GM06990 (cell line): ENCODE measurements at regions not wholly inside any gene's neighbourhood (a gene's known extent, or its start where the extent isn't known, plus 50 kb on each side); places are given as distances from the start of the nearest gene placed in this dataset.

Source experiments
- DNase-seq: peaks from one replicate; pipeline ENCODE4 v3.0.0-alpha.2; 2011; ENCODE audit not compliant: insufficient read length; ENCODE audit errors: extremely low read depth
- H3K27me3 ChIP-seq: replicated peaks from 2 replicates; pipeline ENCODE4 v1.6.0; 2011; ENCODE audit warnings: low read length; ENCODE audit not compliant: control insufficient read depth, insufficient read depth
- H3K36me3 ChIP-seq: 2 replicates; pipeline ENCODE4 v1.5.1; 2011; ENCODE audit warnings: low read length; ENCODE audit not compliant: control insufficient read depth, insufficient read depth
- H3K4me3 ChIP-seq: replicated peaks from 2 replicates; pipeline ENCODE4 v1.5.1; 2011; ENCODE audit warnings: low read depth, mild to moderate bottlenecking, control low read depth, low read length
- CTCF ChIP-seq: IDR thresholded peaks from 2 replicates; pipeline ENCODE4 v1.5.1; 2011; ENCODE audit warnings: low read length, control low read depth, mild to moderate bottlenecking, inconsistent platforms; ENCODE audit not compliant: insufficient read depth, poor library complexity, severe bottlenecking

GRCh38 chr4:151534195-151534594 is 125.2 kb downstream of the FHIP1A start:
- H3K4me3 ChIP-seq, result no peak overlapping the region
- TF ChIP-seq CTCF, result no peak
- no peaks in the 10 kb centered on the region for H3K36me3 ChIP-seq
- no peak for DNase-seq
- H3K27me3 ChIP-seq, result no peaks in the 10 kb centered on the region

- TF ChIP-seq CTCF, result no peak
- no peaks in the 10 kb centered on the region for H3K27me3 ChIP-seq
Measured at GRCh38 chr4:151535366-151535765, 126.4 kb downstream of the FHIP1A start.

GRCh38 chr4:151537687-151538086 is 128.7 kb downstream of the FHIP1A start:
- no peak for DNase-seq
- TF ChIP-seq CTCF, result no peak
- H3K4me3 ChIP-seq, result no peak overlapping the region
- no peaks in the 10 kb centered on the region for H3K27me3 ChIP-seq
- H3K36me3 ChIP-seq, result no peaks in the 10 kb centered on the region

More at GRCh38 chr4:151535366-151535765, 126.4 kb downstream of the FHIP1A start:
- Histone ChIP-seq H3K4me3 (no peak overlapping the region), H3K36me3 (no peaks in the 10 kb centered on the region)
- DNase-seq, result no peak

GRCh38 chr4:151538963-151539362 is 130.0 kb downstream of the FHIP1A start:
- DNase-seq, result no peak
- TF ChIP-seq CTCF, result no peak
- Histone ChIP-seq H3K36me3 (no peaks in the 10 kb centered on the region), H3K4me3 (no peak overlapping the region), H3K27me3 (no peaks in the 10 kb centered on the region; the same call in 1 of the 2 replicates)

GRCh38 chr4:151540728-151541388 is 131.9 kb downstream of the FHIP1A start:
- DNase-seq, result no peak
- H3K4me3 ChIP-seq, result no peak overlapping the region

More at GRCh38 chr4:151540728-151541388, 131.9 kb downstream of the FHIP1A start:
- TF ChIP-seq CTCF, result no peak
- Histone ChIP-seq H3K36me3 (no peaks in the 10 kb centered on the region), H3K27me3 (no peaks in the 10 kb centered on the region; the same call in 1 of the 2 replicates)
